C4-2B (cell line): ENCODE measurements at regions not wholly inside any gene's neighbourhood (a gene's known extent, or its start where the extent isn't known, plus 50 kb on each side); places are given as distances from the start of the nearest gene placed in this dataset.

ENCODE experiments used
- CTCF ChIP-seq: fragments of 450-650 bp; conservative IDR thresholded peaks from 2 replicates; pipeline ENCODE4 v1.5.1; 2017; ENCODE audit warnings: mild to moderate bottlenecking
- ZFX ChIP-seq: fragments of 450-650 bp; IDR thresholded peaks from 2 replicates; pipeline ENCODE4 v1.6.1; 2017

- TF ChIP-seq CTCF (no peak), ZFX (no peak)
Observed at GRCh38 chr12:88918161-88918560, 337.9 kb upstream of the KITLG start.
